ENCODE measurements at regions not wholly inside any gene's neighbourhood (a gene's known extent, or its start where the extent isn't known, plus 50 kb on each side); places are given as distances from the start of the nearest gene placed in this dataset.

GRCh38 chr16:54584121-54584520, 297.5 kb upstream of the IRX3 start:
- DNase-seq (no peak), ATAC-seq (no peak)
- WGBS, 4 donors: 87 to 92% (median 91%) methylated on average over 3 of the region's 3 CpGs
- no peak overlapping the region for H3K27ac ChIP-seq
- H3K4me3 ChIP-seq: no peak overlapping the region
- H3K36me3 ChIP-seq: no peaks in the 10 kb centered on the region
- TF ChIP-seq CTCF (IDR thresholded peaks at IDR 0.05) (no peak), POLR2A (IDR thresholded peaks at IDR 0.05) (no peak)
- intact Hi-C loops (cut with DNase I): no loop called here
- H3K27me3 ChIP-seq: no peaks in the 10 kb centered on the region
- H3K4me1 ChIP-seq: peaks cover 0 to 6% (median 0%) of the 10 kb centered on the region in 12 donors
- no peaks in the 10 kb centered on the region for H3K9me3 ChIP-seq

GRCh38 chr16:54582631-54583250, 296.2 kb upstream of the IRX3 start:
- TF ChIP-seq CTCF (IDR thresholded peaks at IDR 0.05): no peak
- TF ChIP-seq POLR2A (IDR thresholded peaks at IDR 0.05): no peak
- no peaks in the 10 kb centered on the region for H3K27me3 ChIP-seq
- H3K27ac ChIP-seq: no peak overlapping the region
- no peaks in the 10 kb centered on the region for H3K36me3 ChIP-seq
- no peak overlapping the region for H3K4me3 ChIP-seq
- H3K9me3 ChIP-seq: no peaks in the 10 kb centered on the region
- ATAC-seq: no peak
- no peak for DNase-seq
- intact Hi-C loops (cut with DNase I): no loop called here
- 78 to 88% (median 84%) methylated on average over 10 to 11 of the region's 11 CpGs for WGBS, 4 donors
- peaks cover 0 to 6% (median 0%) of the 10 kb centered on the region in 12 donors for H3K4me1 ChIP-seq

DNA sequence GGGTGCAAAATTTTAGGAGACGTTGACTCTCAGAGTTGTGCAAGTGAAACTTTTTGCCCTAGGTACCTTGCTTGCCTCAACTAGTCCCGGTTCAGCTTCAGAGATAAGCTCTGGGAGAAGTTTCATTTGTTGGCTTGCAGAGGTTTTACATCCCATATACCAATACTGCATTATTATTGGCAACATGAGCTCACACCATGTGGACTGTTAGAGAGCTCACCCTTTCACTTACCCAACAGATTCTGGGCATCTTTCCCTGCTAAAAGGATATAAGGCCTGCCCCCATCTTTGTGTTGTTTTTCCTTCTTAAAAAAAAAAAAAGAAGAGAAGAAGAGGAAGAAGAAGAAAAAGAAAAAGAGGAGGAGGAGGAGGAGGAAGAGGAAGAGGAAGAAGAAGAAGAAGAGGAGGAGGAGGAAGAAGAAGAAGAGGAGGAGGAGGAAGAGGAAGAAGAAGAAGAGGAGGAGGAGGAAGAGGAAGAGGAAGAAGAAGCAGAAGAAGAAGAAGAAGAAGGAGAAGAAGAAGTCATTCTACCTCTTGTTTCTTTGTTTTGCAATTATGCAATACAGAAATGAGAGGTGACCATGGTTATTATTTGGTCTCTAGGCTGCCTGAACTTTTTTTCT, 292.6 kb upstream of the IRX3 start:
- H3K4me1 ChIP-seq: no peaks in the 10 kb centered on the region
- no peaks in the 10 kb centered on the region for H3K9me3 ChIP-seq
- WGBS, 4 donors: 72 to 84% (median 77%) methylated on average over 2 of the region's 2 CpGs
- no peak for DNase-seq
- H3K27ac ChIP-seq: no peak overlapping the region
- H3K36me3 ChIP-seq: no peaks in the 10 kb centered on the region
- no peak for TF ChIP-seq CTCF (IDR thresholded peaks at IDR 0.05)
- TF ChIP-seq POLR2A (IDR thresholded peaks at IDR 0.05): no peak
- H3K27me3 ChIP-seq: no peaks in the 10 kb centered on the region
- intact Hi-C loops (cut with DNase I): no loop called here
- H3K4me3 ChIP-seq: no peak overlapping the region
- no peak for ATAC-seq

- ATAC-seq (no peak), DNase-seq (no peak)
- no peaks in the 10 kb centered on the region for H3K27me3 ChIP-seq
- intact Hi-C loops (cut with DNase I): no loop called here
- no peaks in the 10 kb centered on the region for H3K36me3 ChIP-seq
- no peak overlapping the region for H3K4me3 ChIP-seq
- no peaks in the 10 kb centered on the region for H3K4me1 ChIP-seq
- no peak overlapping the region for H3K27ac ChIP-seq
- WGBS, 4 donors: 59 to 75% (median 64%) methylated on average over 15 of the region's 15 CpGs
- TF ChIP-seq CTCF (IDR thresholded peaks at IDR 0.05) (no peak), POLR2A (IDR thresholded peaks at IDR 0.05) (no peak)
- H3K9me3 ChIP-seq: no peaks in the 10 kb centered on the region
Measured at GRCh38 chr16:54577651-54578128, 291.1 kb upstream of the IRX3 start.
